Spinal cord (tissue), 9 donors: ENCODE measurements at regions not wholly inside any gene's neighbourhood (a gene's known extent, or its start where the extent isn't known, plus 50 kb on each side); places are given as distances from the start of the nearest gene placed in this dataset.

Source experiments
- DNase-seq, 6 donors: peaks; one replicate each; pipeline versions ENCODE4 v3.0.0 to v3.0.0-alpha.2; 2013 to 2015; ENCODE audit warnings: low spot score in 6 of 6, low read depth in 4 of 6
- H3K27ac ChIP-seq: one replicate; pipeline ENCODE4 v1.5.1; 2013; ENCODE audit warnings: low read depth, low read length, control low read depth
- H3K27me3 ChIP-seq: one replicate; pipeline ENCODE4 v1.6.1; 2013; ENCODE audit warnings: low read length; ENCODE audit not compliant: control insufficient read depth, insufficient read depth
- H3K36me3 ChIP-seq: one replicate; pipeline ENCODE4 v1.6.1; 2013; ENCODE audit warnings: low read length; ENCODE audit not compliant: control insufficient read depth, insufficient read depth
- H3K4me1 ChIP-seq: one replicate; pipeline ENCODE4 v1.6.1; 2013; ENCODE audit warnings: low read length; ENCODE audit not compliant: control insufficient read depth, insufficient read depth
- H3K4me3 ChIP-seq: one replicate; pipeline ENCODE4 v1.5.1; 2013; ENCODE audit warnings: low read depth, low read length, control low read depth
- H3K9me3 ChIP-seq: one replicate; pipeline ENCODE4 v1.6.1; 2013; ENCODE audit warnings: low read length; ENCODE audit not compliant: control insufficient read depth, insufficient read depth
- WGBS: methylation state at CpG from one replicate; pipeline ENCODE4 v1.1.5; 2013; ENCODE audit warnings: missing lambda C conversion rate; ENCODE audit not compliant: insufficient coverage; 5-methylcytosine and 5-hydroxymethylcytosine counted together
- donor health status: healthy.

GRCh38 chr9:14522627-14523379 is 170.4 kb downstream of the ZDHHC21 start:
- H3K27me3 ChIP-seq, result no peaks in the 10 kb centered on the region

GRCh38 chr9:14520341-14520740 is 172.9 kb downstream of the ZDHHC21 start:
- Histone ChIP-seq H3K27me3 (no peaks in the 10 kb centered on the region), H3K27ac (no peak overlapping the region), H3K4me1 (peaks cover 8% of the 10 kb centered on the region), H3K4me3 (no peak overlapping the region), H3K36me3 (no peaks in the 10 kb centered on the region), H3K9me3 (no peaks in the 10 kb centered on the region)
- no peak for DNase-seq
- WGBS, result no CpG with 5 or more reads among the region's 2 CpGs

More at GRCh38 chr9:14522627-14523379, 170.4 kb downstream of the ZDHHC21 start:
- H3K27ac ChIP-seq, result no peak overlapping the region
- no peaks in the 10 kb centered on the region for H3K9me3 ChIP-seq
- no peaks in the 10 kb centered on the region for H3K4me1 ChIP-seq
- H3K36me3 ChIP-seq, result no peaks in the 10 kb centered on the region
- 89% methylated on average over 1 of the region's 3 CpGs for WGBS
- H3K4me3 ChIP-seq, result no peak overlapping the region
- no peak for DNase-seq

GRCh38 chr9:14517154-14517906 is 175.9 kb downstream of the ZDHHC21 start:
- Histone ChIP-seq H3K27me3 (no peaks in the 10 kb centered on the region), H3K9me3 (no peaks in the 10 kb centered on the region), H3K4me3 (no peak overlapping the region), H3K36me3 (no peaks in the 10 kb centered on the region), H3K4me1 (peaks cover 8% of the 10 kb centered on the region), H3K27ac (no peak overlapping the region)
- DNase-seq, result no peak
- 80% methylated on average over 3 of the region's 4 CpGs for WGBS

GRCh38 chr9:14516656-14517055 is 176.6 kb downstream of the ZDHHC21 start:
- H3K4me1 ChIP-seq, result peaks cover 8% of the 10 kb centered on the region
- peak in 2 of 6 donors; percentile 16 to 63 for DNase-seq
- no CpG with 5 or more reads among the region's 2 CpGs for WGBS
- H3K4me3 ChIP-seq, result no peak overlapping the region
- H3K36me3 ChIP-seq, result no peaks in the 10 kb centered on the region
- no peaks in the 10 kb centered on the region for H3K27me3 ChIP-seq
- H3K9me3 ChIP-seq, result no peaks in the 10 kb centered on the region
- H3K27ac ChIP-seq, result no peak overlapping the region

GRCh38 chr9:14515571-14516198 is 177.5 kb downstream of the ZDHHC21 start:
- Histone ChIP-seq H3K27ac (peak overlapping the region; percentile 35), H3K36me3 (no peaks in the 10 kb centered on the region), H3K27me3 (no peaks in the 10 kb centered on the region), H3K4me3 (no peak overlapping the region), H3K4me1 (peaks cover 8% of the 10 kb centered on the region), H3K9me3 (no peaks in the 10 kb centered on the region)
- DNase-seq, result peak in 2 of 6 donors; percentile 84 to 90
- WGBS, result 30% methylated on average over 15 of the region's 16 CpGs

GRCh38 chr9:14515049-14515448 is 178.2 kb downstream of the ZDHHC21 start:
- Histone ChIP-seq H3K27me3 (no peaks in the 10 kb centered on the region), H3K9me3 (no peaks in the 10 kb centered on the region), H3K4me1 (peaks cover 8% of the 10 kb centered on the region), H3K36me3 (no peaks in the 10 kb centered on the region), H3K4me3 (no peak overlapping the region), H3K27ac (no peak overlapping the region)
- WGBS, result 94% methylated on average over 3 of the region's 4 CpGs
- DNase-seq, result no peak

- no peaks in the 10 kb centered on the region for H3K36me3 ChIP-seq
- no CpG with 5 or more reads among the region's 1 CpG for WGBS
- H3K27me3 ChIP-seq, result no peaks in the 10 kb centered on the region
- no peaks in the 10 kb centered on the region for H3K9me3 ChIP-seq
- H3K4me3 ChIP-seq, result no peak overlapping the region
- DNase-seq, result no peak
- no peak overlapping the region for H3K27ac ChIP-seq
- peaks cover 8% of the 10 kb centered on the region for H3K4me1 ChIP-seq
Measured at GRCh38 chr9:14512942-14513341, 180.3 kb downstream of the ZDHHC21 start.

GRCh38 chr9:14511452-14511851 is 181.8 kb downstream of the ZDHHC21 start:
- Histone ChIP-seq H3K27ac (no peak overlapping the region), H3K4me3 (no peak overlapping the region), H3K4me1 (peaks cover 8% of the 10 kb centered on the region), H3K36me3 (no peaks in the 10 kb centered on the region), H3K27me3 (no peaks in the 10 kb centered on the region), H3K9me3 (no peaks in the 10 kb centered on the region)
- no peak for DNase-seq

GRCh38 chr9:14508884-14509283 is 184.3 kb downstream of the ZDHHC21 start:
- Histone ChIP-seq H3K4me3 (no peak overlapping the region), H3K27ac (no peak overlapping the region), H3K36me3 (no peaks in the 10 kb centered on the region), H3K9me3 (no peaks in the 10 kb centered on the region), H3K4me1 (no peaks in the 10 kb centered on the region), H3K27me3 (no peaks in the 10 kb centered on the region)
- no peak for DNase-seq
- WGBS, result no CpG with 5 or more reads among the region's 2 CpGs
